ENCODE measurements at regions not wholly inside any gene's neighbourhood (a gene's known extent, or its start where the extent isn't known, plus 50 kb on each side); places are given as distances from the start of the nearest gene placed in this dataset.

GRCh38 chr9:129405089-129405826 is 215.6 kb downstream of the C9orf50 start:
- TF ChIP-seq EZH2phosphoT487 (IDR thresholded peaks at IDR 0.05; ENCODE audit: insufficient read depth, low read depth), result no peak
- no peak for TF ChIP-seq EZH2 (IDR thresholded peaks at IDR 0.05; ENCODE audit: insufficient read depth, poor library complexity, severe bottlenecking)

Data from GM23248 (cell line).